HEK293 (cell line): ENCODE measurements at regions not wholly inside any gene's neighbourhood (a gene's known extent, or its start where the extent isn't known, plus 50 kb on each side); places are given as distances from the start of the nearest gene placed in this dataset.

ENCODE experiments used
- CTCF ChIA-PET: fragments of 350-600 bp; formaldehyde crosslinking; extraction: SDS; loops from one replicate; lab custom pipeline; 2021; ENCODE audit warnings: antibody characterized with exemption; lab: Yijun Ruan, JAX
- POLR2A ChIA-PET: fragments of 300-600 bp; formaldehyde crosslinking; extraction: SDS; loops from one replicate; lab custom pipeline; 2020; ENCODE audit warnings: antibody characterized with exemption, inconsistent platforms; lab: Yijun Ruan, JAX
- H3K27ac ChIP-seq: fragments of 200-500 bp; sonication (Bioruptor generic); 2 replicates; pipeline ENCODE4 v1.5.1; 2014; ENCODE audit warnings: low read depth, low read length, control low read depth, inconsistent platforms; ENCODE audit errors: extremely low read depth
- H3K36me3 ChIP-seq, 2 experiments: fragments of 200-500 bp in 1 of 2; sonication (Bioruptor generic) in 1 of 2; 1 replicate in 1 of 2; 2 replicates in 1 of 2; pipeline ENCODE4 v1.5.1; 2014 to 2017; ENCODE audit warnings: inconsistent platforms in 2 of 2, low read length in 2 of 2; ENCODE audit not compliant: control insufficient read depth in 2 of 2, insufficient read depth in 1 of 2
- H3K4me1 ChIP-seq: fragments of 200-500 bp; sonication (Bioruptor generic); 2 replicates; pipeline ENCODE4 v1.5.1; 2014; ENCODE audit warnings: mild to moderate bottlenecking, low read length, inconsistent platforms; ENCODE audit not compliant: control insufficient read depth, insufficient read depth
- H3K4me3 ChIP-seq: 2 replicates; pipeline ENCODE4 v1.5.1; 2011; ENCODE audit warnings: low read depth, mild to moderate bottlenecking, control low read depth, low read length, moderate library complexity
- H3K9me3 ChIP-seq: fragments of 200-500 bp; sonication (Bioruptor generic); 2 replicates; pipeline ENCODE4 v1.5.1; 2014; ENCODE audit warnings: low read depth, low read length, inconsistent platforms; ENCODE audit not compliant: control insufficient read depth, insufficient read depth
- GLIS1 ChIP-seq: fragments of 450-650 bp; formaldehyde crosslinking; IDR thresholded peaks from 2 replicates; pipeline ENCODE4 v1.5.1; 2016; ENCODE audit warnings: missing biosample characterization, missing genetic modification characterization
- OVOL3 ChIP-seq: fragments of 450-650 bp; formaldehyde crosslinking; IDR thresholded peaks from 2 replicates; pipeline ENCODE4 v1.5.1; 2016; ENCODE audit warnings: missing biosample characterization, missing genetic modification characterization
- RBAK ChIP-seq: fragments of 450-650 bp; formaldehyde crosslinking; IDR thresholded peaks from 2 replicates; pipeline ENCODE4 v1.5.1; 2016; ENCODE audit warnings: missing biosample characterization, missing genetic modification characterization
- SP2 ChIP-seq: fragments of 450-650 bp; formaldehyde crosslinking; IDR thresholded peaks from 2 replicates; pipeline ENCODE4 v1.5.1; 2016; ENCODE audit warnings: missing biosample characterization, missing genetic modification characterization
- ZNF140 ChIP-seq: fragments of 450-650 bp; formaldehyde crosslinking; IDR thresholded peaks from 2 replicates; pipeline ENCODE4 v1.5.1; 2016; ENCODE audit warnings: missing biosample characterization, missing genetic modification characterization
- ZNF169 ChIP-seq: fragments of 450-650 bp; formaldehyde crosslinking; IDR thresholded peaks from 2 replicates; pipeline ENCODE4 v1.5.1; 2016; ENCODE audit warnings: missing biosample characterization, missing genetic modification characterization
- ZNF174 ChIP-seq: fragments of 450-650 bp; formaldehyde crosslinking; IDR thresholded peaks from 2 replicates; pipeline ENCODE4 v1.5.0; 2017; ENCODE audit warnings: missing biosample characterization, mild to moderate bottlenecking, missing genetic modification characterization
- ZNF202 ChIP-seq: fragments of 450-650 bp; formaldehyde crosslinking; IDR thresholded peaks from 2 replicates; pipeline ENCODE4 v1.5.1; 2016; ENCODE audit warnings: missing biosample characterization, missing genetic modification characterization, borderline replicate concordance
- ZNF223 ChIP-seq: fragments of 450-650 bp; formaldehyde crosslinking; IDR thresholded peaks from 2 replicates; pipeline ENCODE4 v1.5.1; 2016; ENCODE audit warnings: missing biosample characterization, missing genetic modification characterization
- ZNF239 ChIP-seq: fragments of 450-650 bp; formaldehyde crosslinking; IDR thresholded peaks from 2 replicates; pipeline ENCODE4 v1.5.1; 2016; ENCODE audit warnings: missing biosample characterization, missing genetic modification characterization
- ZNF366 ChIP-seq: fragments of 450-650 bp; formaldehyde crosslinking; conservative IDR thresholded peaks from 2 replicates; pipeline ENCODE4 v1.5.1; 2016; ENCODE audit warnings: missing biosample characterization, missing genetic modification characterization
- ZNF529 ChIP-seq: fragments of 450-650 bp; formaldehyde crosslinking; IDR thresholded peaks from 2 replicates; pipeline ENCODE4 v1.5.1; 2017; ENCODE audit warnings: missing genetic modification characterization, missing biosample characterization; ENCODE audit not compliant: insufficient replicate concordance
- ZNF530 ChIP-seq: fragments of 450-650 bp; formaldehyde crosslinking; IDR thresholded peaks from 2 replicates; pipeline ENCODE4 v1.5.1; 2016; ENCODE audit warnings: low read depth, missing biosample characterization, missing genetic modification characterization
- ZNF561 ChIP-seq: fragments of 450-650 bp; IDR thresholded peaks from 2 replicates; pipeline ENCODE4 v1.5.1; 2018; ENCODE audit warnings: missing biosample characterization, missing genetic modification characterization, borderline replicate concordance
- ZNF610 ChIP-seq: fragments of 450-650 bp; formaldehyde crosslinking; IDR thresholded peaks from 2 replicates; pipeline ENCODE4 v1.5.1; 2016; ENCODE audit warnings: missing biosample characterization, missing genetic modification characterization, borderline replicate concordance
- ZNF623 ChIP-seq: fragments of 450-650 bp; formaldehyde crosslinking; IDR thresholded peaks from 2 replicates; pipeline ENCODE4 v1.5.1; 2016; ENCODE audit warnings: missing biosample characterization, missing genetic modification characterization
- TF ChIP-seq, protein P1 (sequence below): fragments of 450-650 bp; formaldehyde crosslinking; IDR thresholded peaks from 2 replicates; pipeline ENCODE4 v1.5.1; 2016; ENCODE audit warnings: missing biosample characterization, missing genetic modification characterization
- TF ChIP-seq, protein P2 (sequence below): fragments of 450-650 bp; formaldehyde crosslinking; IDR thresholded peaks from 2 replicates; pipeline ENCODE4 v1.5.1; 2016; ENCODE audit warnings: missing biosample characterization, missing genetic modification characterization, borderline replicate concordance
- TF ChIP-seq, protein P3 (sequence below): fragments of 450-650 bp; formaldehyde crosslinking; optimal IDR thresholded peaks from 2 replicates; pipeline ENCODE3; 2016; ENCODE audit warnings: missing biosample characterization, mild to moderate bottlenecking, missing genetic modification characterization
- TF ChIP-seq, protein P4 (sequence below): fragments of 450-650 bp; formaldehyde crosslinking; IDR thresholded peaks from 2 replicates; pipeline ENCODE4 v1.5.1; 2017; ENCODE audit warnings: missing biosample characterization, missing genetic modification characterization

DNA sequence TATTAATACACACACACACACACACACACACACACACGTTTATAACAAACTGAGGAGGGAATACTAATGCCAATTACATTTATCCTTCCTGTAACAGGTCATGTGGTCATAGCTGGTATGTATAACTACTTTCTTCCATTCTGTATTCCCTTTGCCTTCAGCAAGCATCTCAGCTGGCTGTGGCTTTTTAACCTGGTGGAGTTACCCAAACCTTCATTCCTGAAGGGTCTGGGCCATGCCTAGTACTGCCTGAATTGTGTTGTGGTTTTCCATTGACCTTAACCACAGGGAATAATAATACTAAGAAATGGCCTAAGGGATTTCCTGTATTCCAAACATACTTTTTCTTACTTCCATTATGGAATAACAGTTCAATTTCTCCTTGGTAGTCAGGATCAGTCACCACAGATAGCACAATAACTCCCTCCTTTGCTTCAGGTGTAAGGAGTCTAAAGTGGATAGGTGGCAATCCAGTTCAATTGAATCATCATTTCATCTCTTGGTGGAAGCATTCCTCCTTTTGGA lies 222.2 kb upstream of the MEF2C start:
- Histone ChIP-seq H3K4me3 (no peak overlapping the region), H3K4me1 (no peaks in the 10 kb centered on the region), H3K27ac (no peak overlapping the region), H3K9me3 (no peaks in the 10 kb centered on the region), H3K36me3 (no peaks in the 10 kb centered on the region)
- ChIA-PET CTCF (interaction anchor here (0.8 to 0.9 kb wide), 2 partner anchors 384 to 843 kb away, joined by 3 to 4 read pairs; no protein-coding TSS in a partner anchor), POLR2A (no interaction called here)
- no peak for TF ChIP-seq SP2 (tag by site-specific recombination)
- TF ChIP-seq, protein P1, sequence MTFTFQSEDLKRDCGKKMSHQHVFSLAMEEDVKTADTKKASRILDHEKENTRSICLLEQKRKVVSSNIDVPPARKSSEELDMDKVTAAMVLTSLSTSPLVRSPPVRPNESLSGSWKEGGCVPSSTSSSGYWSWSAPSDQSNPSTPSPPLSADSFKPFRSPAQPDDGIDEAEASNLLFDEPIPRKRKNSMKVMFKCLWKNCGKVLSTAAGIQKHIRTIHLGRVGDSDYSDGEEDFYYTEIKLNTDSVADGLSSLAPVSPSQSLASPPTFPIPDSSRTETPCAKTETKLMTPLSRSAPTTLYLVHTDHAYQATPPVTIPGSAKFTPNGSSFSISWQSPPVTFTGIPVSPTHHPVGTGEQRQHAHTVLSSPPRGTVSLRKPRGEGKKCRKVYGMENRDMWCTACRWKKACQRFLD (tag by site-specific recombination) = no peak
- TF ChIP-seq ZNF140 (tag by site-specific recombination) = no peak
- TF ChIP-seq ZNF174 (tag by site-specific recombination) = no peak
- TF ChIP-seq OVOL3 (tag by site-specific recombination) = no peak
- no peak for TF ChIP-seq ZNF529 (tag by site-specific recombination)
- TF ChIP-seq, protein P2, sequence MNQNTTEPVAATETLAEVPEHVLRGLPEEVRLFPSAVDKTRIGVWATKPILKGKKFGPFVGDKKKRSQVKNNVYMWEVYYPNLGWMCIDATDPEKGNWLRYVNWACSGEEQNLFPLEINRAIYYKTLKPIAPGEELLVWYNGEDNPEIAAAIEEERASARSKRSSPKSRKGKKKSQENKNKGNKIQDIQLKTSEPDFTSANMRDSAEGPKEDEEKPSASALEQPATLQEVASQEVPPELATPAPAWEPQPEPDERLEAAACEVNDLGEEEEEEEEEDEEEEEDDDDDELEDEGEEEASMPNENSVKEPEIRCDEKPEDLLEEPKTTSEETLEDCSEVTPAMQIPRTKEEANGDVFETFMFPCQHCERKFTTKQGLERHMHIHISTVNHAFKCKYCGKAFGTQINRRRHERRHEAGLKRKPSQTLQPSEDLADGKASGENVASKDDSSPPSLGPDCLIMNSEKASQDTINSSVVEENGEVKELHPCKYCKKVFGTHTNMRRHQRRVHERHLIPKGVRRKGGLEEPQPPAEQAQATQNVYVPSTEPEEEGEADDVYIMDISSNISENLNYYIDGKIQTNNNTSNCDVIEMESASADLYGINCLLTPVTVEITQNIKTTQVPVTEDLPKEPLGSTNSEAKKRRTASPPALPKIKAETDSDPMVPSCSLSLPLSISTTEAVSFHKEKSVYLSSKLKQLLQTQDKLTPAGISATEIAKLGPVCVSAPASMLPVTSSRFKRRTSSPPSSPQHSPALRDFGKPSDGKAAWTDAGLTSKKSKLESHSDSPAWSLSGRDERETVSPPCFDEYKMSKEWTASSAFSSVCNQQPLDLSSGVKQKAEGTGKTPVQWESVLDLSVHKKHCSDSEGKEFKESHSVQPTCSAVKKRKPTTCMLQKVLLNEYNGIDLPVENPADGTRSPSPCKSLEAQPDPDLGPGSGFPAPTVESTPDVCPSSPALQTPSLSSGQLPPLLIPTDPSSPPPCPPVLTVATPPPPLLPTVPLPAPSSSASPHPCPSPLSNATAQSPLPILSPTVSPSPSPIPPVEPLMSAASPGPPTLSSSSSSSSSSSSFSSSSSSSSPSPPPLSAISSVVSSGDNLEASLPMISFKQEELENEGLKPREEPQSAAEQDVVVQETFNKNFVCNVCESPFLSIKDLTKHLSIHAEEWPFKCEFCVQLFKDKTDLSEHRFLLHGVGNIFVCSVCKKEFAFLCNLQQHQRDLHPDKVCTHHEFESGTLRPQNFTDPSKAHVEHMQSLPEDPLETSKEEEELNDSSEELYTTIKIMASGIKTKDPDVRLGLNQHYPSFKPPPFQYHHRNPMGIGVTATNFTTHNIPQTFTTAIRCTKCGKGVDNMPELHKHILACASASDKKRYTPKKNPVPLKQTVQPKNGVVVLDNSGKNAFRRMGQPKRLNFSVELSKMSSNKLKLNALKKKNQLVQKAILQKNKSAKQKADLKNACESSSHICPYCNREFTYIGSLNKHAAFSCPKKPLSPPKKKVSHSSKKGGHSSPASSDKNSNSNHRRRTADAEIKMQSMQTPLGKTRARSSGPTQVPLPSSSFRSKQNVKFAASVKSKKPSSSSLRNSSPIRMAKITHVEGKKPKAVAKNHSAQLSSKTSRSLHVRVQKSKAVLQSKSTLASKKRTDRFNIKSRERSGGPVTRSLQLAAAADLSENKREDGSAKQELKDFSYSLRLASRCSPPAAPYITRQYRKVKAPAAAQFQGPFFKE (tag by site-specific recombination) = no peak

DNA sequence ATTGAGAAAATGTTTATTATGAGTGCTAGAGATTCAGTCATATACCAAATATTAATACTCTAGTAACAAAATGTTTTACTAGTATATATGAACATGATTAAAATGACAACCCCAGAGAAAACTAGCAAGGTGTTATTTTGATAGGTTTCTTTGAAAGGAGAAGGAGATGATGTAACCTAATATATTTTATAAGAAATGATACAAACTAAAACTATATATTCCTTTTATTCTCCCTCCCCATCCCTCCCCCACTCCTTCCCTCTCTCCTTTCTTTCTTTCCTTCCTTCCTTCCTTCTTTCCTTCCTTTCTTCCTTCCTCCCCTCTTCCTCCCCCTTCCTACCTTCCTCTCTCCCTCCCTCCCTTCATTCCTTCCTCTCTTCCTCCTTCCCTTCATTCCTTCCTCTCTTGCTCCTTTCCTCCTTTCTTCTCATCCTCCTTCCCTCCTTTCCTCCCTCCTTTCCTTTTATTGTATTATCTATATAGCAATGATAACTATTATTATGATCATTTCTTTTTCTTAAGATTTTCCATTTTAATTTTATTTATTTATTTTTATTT lies 215.3 kb upstream of the MEF2C start:
- no peaks in the 10 kb centered on the region for H3K4me1 ChIP-seq
- no peaks in the 10 kb centered on the region for H3K9me3 ChIP-seq
- no peak overlapping the region for H3K27ac ChIP-seq
- no peak overlapping the region for H3K4me3 ChIP-seq
- TF ChIP-seq ZNF530 (tag by site-specific recombination) = no peak
- TF ChIP-seq, protein P3, sequence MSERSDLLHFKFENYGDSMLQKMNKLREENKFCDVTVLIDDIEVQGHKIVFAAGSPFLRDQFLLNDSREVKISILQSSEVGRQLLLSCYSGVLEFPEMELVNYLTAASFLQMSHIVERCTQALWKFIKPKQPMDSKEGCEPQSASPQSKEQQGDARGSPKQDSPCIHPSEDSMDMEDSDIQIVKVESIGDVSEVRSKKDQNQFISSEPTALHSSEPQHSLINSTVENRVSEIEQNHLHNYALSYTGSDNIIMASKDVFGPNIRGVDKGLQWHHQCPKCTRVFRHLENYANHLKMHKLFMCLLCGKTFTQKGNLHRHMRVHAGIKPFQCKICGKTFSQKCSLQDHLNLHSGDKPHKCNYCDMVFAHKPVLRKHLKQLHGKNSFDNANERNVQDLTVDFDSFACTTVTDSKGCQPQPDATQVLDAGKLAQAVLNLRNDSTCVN (tag by site-specific recombination) = no peak
- peak; percentile 73 for TF ChIP-seq ZNF366 (tag by site-specific recombination)
- TF ChIP-seq, all 188 proteins: peak for 1
- POLR2A ChIA-PET = no interaction called here
- H3K36me3 ChIP-seq = no peaks in the 10 kb centered on the region
- CTCF ChIA-PET = no interaction called here

DNA sequence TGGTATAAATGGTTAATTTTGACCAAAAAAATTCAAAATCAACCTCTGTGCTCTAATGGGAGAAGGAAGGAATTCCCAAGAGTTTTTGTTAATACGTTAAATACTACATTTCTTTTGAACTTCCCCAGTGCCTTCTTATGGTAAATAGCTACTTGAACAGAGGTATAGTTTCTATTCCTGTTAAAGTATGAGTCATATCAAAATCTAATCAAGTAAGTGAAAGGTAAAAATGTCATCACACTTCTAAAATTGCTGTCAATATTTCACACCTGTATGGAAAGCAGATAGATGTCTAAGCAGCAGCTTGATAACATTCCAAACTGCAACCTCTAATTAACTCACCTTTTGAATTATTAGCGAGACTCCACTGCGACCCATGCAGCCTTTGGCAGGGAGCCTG lies 214.1 kb upstream of the MEF2C start:
- no peaks in the 10 kb centered on the region for H3K9me3 ChIP-seq
- ChIA-PET POLR2A (no interaction called here), CTCF (no interaction called here)
- H3K36me3 ChIP-seq = no peaks in the 10 kb centered on the region
- H3K27ac ChIP-seq = no peak overlapping the region
- no peak overlapping the region for H3K4me3 ChIP-seq
- no peaks in the 10 kb centered on the region for H3K4me1 ChIP-seq
- TF ChIP-seq ZNF223 = no peak
- TF ChIP-seq ZNF239 (tag by site-specific recombination) = no peak
- no peak for TF ChIP-seq ZNF169 (tag by site-specific recombination)
- no peak for TF ChIP-seq ZNF202 (tag by site-specific recombination)
- no peak for TF ChIP-seq ZNF623 (tag by site-specific recombination)
- TF ChIP-seq GLIS1 = no peak
- TF ChIP-seq RBAK (tag by site-specific recombination) = no peak
- TF ChIP-seq ZNF610 (tag by site-specific recombination) = no peak
- TF ChIP-seq ZNF561 (tag by site-specific recombination) = no peak
- TF ChIP-seq, protein P4, sequence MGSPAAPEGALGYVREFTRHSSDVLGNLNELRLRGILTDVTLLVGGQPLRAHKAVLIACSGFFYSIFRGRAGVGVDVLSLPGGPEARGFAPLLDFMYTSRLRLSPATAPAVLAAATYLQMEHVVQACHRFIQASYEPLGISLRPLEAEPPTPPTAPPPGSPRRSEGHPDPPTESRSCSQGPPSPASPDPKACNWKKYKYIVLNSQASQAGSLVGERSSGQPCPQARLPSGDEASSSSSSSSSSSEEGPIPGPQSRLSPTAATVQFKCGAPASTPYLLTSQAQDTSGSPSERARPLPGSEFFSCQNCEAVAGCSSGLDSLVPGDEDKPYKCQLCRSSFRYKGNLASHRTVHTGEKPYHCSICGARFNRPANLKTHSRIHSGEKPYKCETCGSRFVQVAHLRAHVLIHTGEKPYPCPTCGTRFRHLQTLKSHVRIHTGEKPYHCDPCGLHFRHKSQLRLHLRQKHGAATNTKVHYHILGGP (tag by site-specific recombination) = no peak
- TF ChIP-seq, all 188 proteins: peak for 0
